Neuronal stem cell (in vitro differentiated cells): ENCODE measurements at regions not wholly inside any gene's neighbourhood (a gene's known extent, or its start where the extent isn't known, plus 50 kb on each side); places are given as distances from the start of the nearest gene placed in this dataset.

Experiments
- DNase-seq: peaks from one replicate; pipeline ENCODE4 v3.0.0-alpha.2; 2013; ENCODE audit warnings: low spot score
- H2AFZ ChIP-seq: one replicate; pipeline ENCODE4 v1.6.1; 2013; ENCODE audit warnings: mild to moderate bottlenecking, low read length, inconsistent platforms
- H2AK5ac ChIP-seq: 2 replicates; pipeline ENCODE4 v1.6.1; 2013; ENCODE audit warnings: low read depth, mild to moderate bottlenecking, inconsistent platforms, low read length, moderate library complexity, mixed read lengths
- H2BK120ac ChIP-seq: 2 replicates; pipeline ENCODE4 v1.6.1; 2013; ENCODE audit warnings: low read depth, mild to moderate bottlenecking, inconsistent platforms, low read length, moderate library complexity, mixed read lengths
- H2BK12ac ChIP-seq: one replicate; pipeline ENCODE4 v1.6.1; 2013; ENCODE audit warnings: low read length, inconsistent platforms
- H2BK15ac ChIP-seq: 2 replicates; pipeline ENCODE4 v1.6.1; 2013; ENCODE audit warnings: mild to moderate bottlenecking, low read length, inconsistent platforms, mixed read lengths
- H2BK5ac ChIP-seq: one replicate; pipeline ENCODE4 v1.6.1; 2013; ENCODE audit warnings: inconsistent platforms, mild to moderate bottlenecking, low read length, moderate library complexity
- H3K14ac ChIP-seq: one replicate; pipeline ENCODE4 v1.6.1; 2013; ENCODE audit warnings: low read length, inconsistent platforms
- H3K18ac ChIP-seq: 2 replicates; pipeline ENCODE4 v1.6.1; 2013; ENCODE audit warnings: low read length, inconsistent platforms
- H3K23ac ChIP-seq: 2 replicates; pipeline ENCODE4 v1.6.1; 2013; ENCODE audit warnings: low read depth, mild to moderate bottlenecking, mixed read lengths, low read length, inconsistent platforms; ENCODE audit not compliant: poor library complexity
- H3K27ac ChIP-seq: replicated peaks from 3 replicates; pipeline ENCODE4 v1.5.1; 2013; ENCODE audit warnings: low read length, inconsistent platforms
- H3K27me3 ChIP-seq, 3 experiments: 2 replicates each; pipeline ENCODE4 v1.6.1; 2013; ENCODE audit warnings: low read length in 3 of 3, mild to moderate bottlenecking in 2 of 3, inconsistent platforms in 1 of 3, low read depth in 1 of 3, mixed read lengths in 1 of 3, moderate library complexity in 1 of 3; ENCODE audit not compliant: control insufficient read depth in 3 of 3, insufficient read depth in 3 of 3
- H3K36me3 ChIP-seq, 2 donors: replicated peaks in 1 of 2; 2 replicates each; pipeline ENCODE4 v1.6.1; 2013; ENCODE audit warnings: low read length in 2 of 2; ENCODE audit not compliant: control insufficient read depth in 2 of 2, insufficient read depth in 2 of 2
- H3K4ac ChIP-seq: 2 replicates; pipeline ENCODE4 v1.6.1; 2013; ENCODE audit warnings: inconsistent platforms, mild to moderate bottlenecking, low read length, moderate library complexity
- H3K4me1 ChIP-seq, 2 donors: 1 replicate in 1 of 2; 2 replicates in 1 of 2; pipeline ENCODE4 v1.6.1; 2013; ENCODE audit warnings: low read length in 2 of 2, low read depth in 1 of 2; ENCODE audit not compliant: control insufficient read depth in 2 of 2, insufficient read depth in 1 of 2
- H3K4me2 ChIP-seq: one replicate; pipeline ENCODE4 v1.6.1; 2013; ENCODE audit warnings: mild to moderate bottlenecking, low read length, inconsistent platforms; ENCODE audit not compliant: insufficient read depth, poor library complexity, severe bottlenecking
- H3K4me3 ChIP-seq, 2 donors: 2 replicates each; pipeline ENCODE4 v1.5.1; 2013; ENCODE audit warnings: low read length in 2 of 2, mild to moderate bottlenecking in 2 of 2, inconsistent platforms in 1 of 2, moderate library complexity in 1 of 2
- H3K79me1 ChIP-seq: one replicate; pipeline ENCODE4 v1.6.1; 2013; ENCODE audit warnings: low read depth, mild to moderate bottlenecking, inconsistent platforms, low read length, moderate library complexity
- H3K9ac ChIP-seq: one replicate; pipeline ENCODE4 v1.6.1; 2013; ENCODE audit warnings: mild to moderate bottlenecking, low read depth, low read length, inconsistent platforms; ENCODE audit not compliant: poor library complexity
- H3K9me3 ChIP-seq, 2 donors: replicated peaks in 1 of 2; 2 replicates each; pipeline versions ENCODE3 to v1.6.1; 2013; ENCODE audit warnings: low read length in 2 of 2, mild to moderate bottlenecking in 2 of 2, inconsistent platforms in 1 of 2, low read depth in 1 of 2, mixed read lengths in 1 of 2, moderate library complexity in 1 of 2; ENCODE audit not compliant: control insufficient read depth in 2 of 2, insufficient read depth in 1 of 2
- H4K8ac ChIP-seq: one replicate; pipeline ENCODE4 v1.6.1; 2013; ENCODE audit warnings: low read depth, mild to moderate bottlenecking, inconsistent platforms, low read length, moderate library complexity
- H4K91ac ChIP-seq: one replicate; pipeline ENCODE4 v1.6.1; 2013; ENCODE audit warnings: low read length, low read depth, mild to moderate bottlenecking, inconsistent platforms; ENCODE audit not compliant: poor library complexity
- WGBS, 2 donors: extraction: QIAGEN DNeasy Blood & Tissue Kit; methylation state at CpG; one replicate each; pipeline ENCODE4 v1.1.7; 2013; ENCODE audit warnings: missing lambda C conversion rate in 2 of 2, mixed read lengths in 1 of 2; ENCODE audit not compliant: insufficient read length in 2 of 2, insufficient replicate concordance in 1 of 2; ENCODE audit errors: extremely low coverage in 2 of 2; 5-methylcytosine and 5-hydroxymethylcytosine counted together

DNA sequence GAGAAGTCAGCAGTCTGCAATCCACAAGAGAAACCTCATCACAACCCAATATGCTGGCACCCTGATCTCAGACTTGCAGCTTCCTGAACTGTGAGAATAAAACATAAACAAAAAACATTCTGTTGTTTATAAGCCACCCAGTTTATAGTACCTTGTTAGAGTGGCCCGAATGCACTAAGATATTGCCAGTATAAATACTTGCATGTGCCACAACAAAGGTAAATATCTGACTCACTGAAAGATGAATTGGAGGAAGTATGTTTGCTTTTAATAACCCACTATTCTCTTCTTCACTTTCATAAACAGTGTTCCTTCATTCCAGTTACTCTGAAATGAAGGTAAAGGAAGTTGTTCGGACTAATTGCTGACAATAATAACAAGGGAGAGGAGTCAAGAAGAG lies 1163.4 kb upstream of the CDH6 start:
- Histone ChIP-seq H3K4me1 (no peaks in the 10 kb centered on the region), H3K9ac (no peak overlapping the region), H3K14ac (no peak overlapping the region), H3K9me3 (no peaks in the 10 kb centered on the region), H3K4ac (no peak overlapping the region), H2BK12ac (no peak overlapping the region), H3K27me3 (no peaks in the 10 kb centered on the region), H4K91ac (no peak overlapping the region), H2AFZ (no peak overlapping the region), H3K18ac (no peak overlapping the region), H2BK5ac (no peak overlapping the region), H2AK5ac (no peak overlapping the region), H3K79me1 (no peaks in the 10 kb centered on the region), H3K36me3 (no peaks in the 10 kb centered on the region), H3K23ac (no peak overlapping the region), H2BK15ac (no peak overlapping the region), H3K4me3 (no peak overlapping the region), H3K27ac (no peak overlapping the region), H3K4me2 (no peak overlapping the region), H4K8ac (no peak overlapping the region), H2BK120ac (no peak overlapping the region)
- DNase-seq: no peak
- WGBS, 2 donors: no CpG with 5 or more reads among the region's 2 CpGs

DNA sequence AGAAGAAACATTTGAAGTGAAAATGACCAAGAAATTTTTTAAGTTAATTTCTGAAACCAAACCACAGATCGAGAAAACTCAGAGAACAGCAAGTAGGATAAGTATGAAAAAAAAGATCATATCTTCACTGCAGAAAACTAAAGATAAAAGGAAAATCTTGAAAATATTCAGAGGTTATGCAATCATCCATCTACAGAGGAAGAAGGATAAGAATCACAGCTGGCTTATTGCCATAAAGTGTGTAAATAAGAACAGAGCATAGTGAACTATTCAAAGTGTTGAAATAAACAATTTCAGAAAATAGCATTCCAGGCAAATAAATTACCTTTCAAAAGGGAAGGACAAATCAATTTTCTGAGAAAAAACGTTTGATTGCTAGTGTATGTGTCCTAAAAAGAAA lies 1191.7 kb upstream of the CDH6 start:
- no peak overlapping the region for H3K9ac ChIP-seq
- H3K4me1 ChIP-seq: no peaks in the 10 kb centered on the region
- H3K79me1 ChIP-seq: no peaks in the 10 kb centered on the region
- no peak overlapping the region for H2AK5ac ChIP-seq
- no peak overlapping the region for H2BK120ac ChIP-seq
- H3K14ac ChIP-seq: no peak overlapping the region
- H3K18ac ChIP-seq: no peak overlapping the region
- H3K9me3 ChIP-seq: no peaks in the 10 kb centered on the region
- no peaks in the 10 kb centered on the region for H3K27me3 ChIP-seq
- no peaks in the 10 kb centered on the region for H3K36me3 ChIP-seq
- H2BK12ac ChIP-seq: no peak overlapping the region
- H2BK5ac ChIP-seq: no peak overlapping the region
- no peak overlapping the region for H3K4me3 ChIP-seq
- no peak overlapping the region for H4K91ac ChIP-seq
- no peak overlapping the region for H2AFZ ChIP-seq
- H2BK15ac ChIP-seq: no peak overlapping the region
- H3K4me2 ChIP-seq: no peak overlapping the region
- H3K27ac ChIP-seq: no peak overlapping the region
- no CpG with 5 or more reads among the region's 2 CpGs for WGBS, 2 donors
- no peak for DNase-seq
- H3K4ac ChIP-seq: no peak overlapping the region
- no peak overlapping the region for H3K23ac ChIP-seq
- H4K8ac ChIP-seq: no peak overlapping the region

DNA sequence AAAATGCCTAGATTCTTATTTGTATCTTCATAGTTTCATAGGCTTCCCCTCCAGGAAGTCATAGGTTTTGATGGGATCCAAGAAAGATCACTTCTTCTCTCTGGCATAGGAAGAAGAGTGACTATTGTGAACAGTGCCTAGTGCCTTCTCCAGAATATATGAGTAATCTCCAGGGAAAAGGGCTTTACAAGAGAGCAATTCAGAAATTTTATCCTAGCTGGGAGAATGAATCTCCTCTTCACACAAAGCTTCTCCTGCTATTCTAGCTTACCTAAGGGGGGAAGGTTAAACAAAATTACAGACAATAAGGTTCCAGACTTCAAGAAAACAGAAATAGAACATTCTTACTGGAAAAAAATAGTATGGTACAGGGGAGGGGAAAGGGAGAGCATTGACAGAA lies 1193.3 kb upstream of the CDH6 start:
- H3K79me1 ChIP-seq: no peaks in the 10 kb centered on the region
- no peak overlapping the region for H3K27ac ChIP-seq
- no peak overlapping the region for H3K23ac ChIP-seq
- H2AK5ac ChIP-seq: no peak overlapping the region
- no peak overlapping the region for H3K14ac ChIP-seq
- no peak overlapping the region for H2BK12ac ChIP-seq
- no peak overlapping the region for H2AFZ ChIP-seq
- H3K36me3 ChIP-seq: no peaks in the 10 kb centered on the region
- H2BK5ac ChIP-seq: no peak overlapping the region
- no peak overlapping the region for H3K4me3 ChIP-seq
- H2BK120ac ChIP-seq: no peak overlapping the region
- H3K4ac ChIP-seq: no peak overlapping the region
- H3K18ac ChIP-seq: no peak overlapping the region
- no peak for DNase-seq
- no peaks in the 10 kb centered on the region for H3K27me3 ChIP-seq
- H3K4me2 ChIP-seq: no peak overlapping the region
- no peak overlapping the region for H2BK15ac ChIP-seq
- no peaks in the 10 kb centered on the region for H3K9me3 ChIP-seq
- H3K4me1 ChIP-seq: no peaks in the 10 kb centered on the region
- H4K91ac ChIP-seq: no peak overlapping the region
- H3K9ac ChIP-seq: no peak overlapping the region
- H4K8ac ChIP-seq: no peak overlapping the region

- no peak overlapping the region for H3K4ac ChIP-seq
- H4K8ac ChIP-seq: no peak overlapping the region
- H2BK5ac ChIP-seq: no peak overlapping the region
- H4K91ac ChIP-seq: no peak overlapping the region
- no peaks in the 10 kb centered on the region for H3K36me3 ChIP-seq
- H3K27ac ChIP-seq: no peak overlapping the region
- H3K4me2 ChIP-seq: no peak overlapping the region
- no peaks in the 10 kb centered on the region for H3K27me3 ChIP-seq
- H3K23ac ChIP-seq: no peak overlapping the region
- H3K9me3 ChIP-seq: no peaks in the 10 kb centered on the region
- no peak overlapping the region for H2AFZ ChIP-seq
- no peaks in the 10 kb centered on the region for H3K79me1 ChIP-seq
- H3K4me3 ChIP-seq: no peak overlapping the region
- WGBS, 2 donors: no CpG with 5 or more reads among the region's 1 CpG
- DNase-seq: no peak
- no peak overlapping the region for H3K9ac ChIP-seq
- no peak overlapping the region for H2BK120ac ChIP-seq
- H3K4me1 ChIP-seq: no peaks in the 10 kb centered on the region
- no peak overlapping the region for H3K14ac ChIP-seq
- no peak overlapping the region for H2BK12ac ChIP-seq
- H3K18ac ChIP-seq: no peak overlapping the region
- no peak overlapping the region for H2AK5ac ChIP-seq
- no peak overlapping the region for H2BK15ac ChIP-seq
Measured at GRCh38 chr5:29995154-29995553, 1198.3 kb upstream of the CDH6 start.
